Endodermal cell (in vitro differentiated cells): ENCODE measurements at regions not wholly inside any gene's neighbourhood (a gene's known extent, or its start where the extent isn't known, plus 50 kb on each side); places are given as distances from the start of the nearest gene placed in this dataset.

Source experiments
- DNase-seq: peaks from one replicate; pipeline ENCODE4 v3.0.0-alpha.2; 2017
- H3K27ac ChIP-seq: 2 replicates; pipeline ENCODE4 v1.5.1; 2013; ENCODE audit warnings: mild to moderate bottlenecking, low read depth, low read length, moderate library complexity
- H3K27me3 ChIP-seq: 2 replicates; pipeline ENCODE4 v1.6.1; 2013; ENCODE audit warnings: mild to moderate bottlenecking, low read length, moderate library complexity; ENCODE audit not compliant: insufficient read depth, control insufficient read depth, poor library complexity, severe bottlenecking
- H3K36me3 ChIP-seq: 2 replicates; pipeline ENCODE4 v1.7.0; 2013; ENCODE audit warnings: mild to moderate bottlenecking, low read length, moderate library complexity; ENCODE audit not compliant: control insufficient read depth, insufficient read depth
- H3K4me1 ChIP-seq: one replicate; pipeline ENCODE4 v1.7.0; 2013; ENCODE audit warnings: low read length; ENCODE audit not compliant: control insufficient read depth, insufficient read depth
- H3K4me3 ChIP-seq: 2 replicates; pipeline ENCODE4 v1.5.1; 2013; ENCODE audit warnings: mild to moderate bottlenecking, low read length, moderate library complexity
- H3K9ac ChIP-seq: 2 replicates; pipeline ENCODE4 v1.6.1; 2013; ENCODE audit warnings: mild to moderate bottlenecking, low read length, moderate library complexity; ENCODE audit not compliant: poor library complexity, severe bottlenecking; ENCODE audit errors: extremely low read depth
- H3K9me3 ChIP-seq: 2 replicates; pipeline ENCODE4 v1.6.1; 2013; ENCODE audit warnings: mild to moderate bottlenecking, low read length, moderate library complexity; ENCODE audit not compliant: control insufficient read depth
- H3K27ac Mint-ChIP-seq: 2 replicates; pipeline ENCODE4 v1.8.0; 2020; ENCODE audit warnings: mixed read lengths
- H3K27me3 Mint-ChIP-seq: 2 replicates; pipeline ENCODE4 v1.8.0; 2021; ENCODE audit warnings: mild to moderate bottlenecking, mixed read lengths; ENCODE audit not compliant: insufficient read depth
- H3K36me3 Mint-ChIP-seq: 2 replicates; pipeline ENCODE4 v1.8.0; 2020; ENCODE audit warnings: low read depth, mixed read lengths
- H3K4me1 Mint-ChIP-seq: 2 replicates; pipeline ENCODE4 v1.8.0; 2020; ENCODE audit warnings: mixed read lengths
- H3K4me3 Mint-ChIP-seq: 2 replicates; pipeline ENCODE4 v1.8.0; 2020; ENCODE audit warnings: mild to moderate bottlenecking, moderate library complexity, mixed read lengths
- H3K9me3 Mint-ChIP-seq: 2 replicates; pipeline ENCODE4 v1.8.0; 2020; ENCODE audit warnings: mild to moderate bottlenecking, mixed read lengths
- CTCF ChIP-seq: fragments of 200-600 bp; sonication (generic); conservative IDR thresholded peaks from 2 replicates; pipeline ENCODE4 v1.5.0; 2021; ENCODE audit warnings: antibody characterized with exemption, mild to moderate bottlenecking
- WGBS, 2 experiments: methylation state at CpG; one replicate each; pipeline versions ENCODE4 v1.1.5 to v1.1.7; 2013; ENCODE audit warnings: missing lambda C conversion rate in 2 of 2, mixed read lengths in 1 of 2; ENCODE audit not compliant: insufficient coverage in 1 of 2, insufficient read length in 1 of 2; 5-methylcytosine and 5-hydroxymethylcytosine counted together

GRCh38 chr22:27116312-27117086, 459.1 kb downstream of the MIAT start:
- no peak overlapping the region for H3K9ac ChIP-seq
- H3K27ac ChIP-seq: no peak overlapping the region
- peaks cover 3% of the 10 kb centered on the region for H3K4me1 Mint-ChIP-seq
- no peak overlapping the region for H3K27ac Mint-ChIP-seq
- no peak for DNase-seq
- H3K27me3 Mint-ChIP-seq: peaks cover 29% of the 10 kb centered on the region
- no peaks in the 10 kb centered on the region for H3K9me3 ChIP-seq
- H3K36me3 ChIP-seq: no peaks in the 10 kb centered on the region
- no peak overlapping the region for H3K4me3 Mint-ChIP-seq
- no peaks in the 10 kb centered on the region for H3K4me1 ChIP-seq
- no peaks in the 10 kb centered on the region for H3K36me3 Mint-ChIP-seq
- no peaks in the 10 kb centered on the region for H3K27me3 ChIP-seq
- TF ChIP-seq CTCF: no peak
- no peaks in the 10 kb centered on the region for H3K9me3 Mint-ChIP-seq
- H3K4me3 ChIP-seq: no peak overlapping the region
- 91 to 100% methylated on average over 1 to 2 of the region's 2 CpGs for WGBS, 2 experiments

GRCh38 chr22:27120036-27120435, 462.6 kb downstream of the MIAT start:
- DNase-seq: no peak
- no peaks in the 10 kb centered on the region for H3K27me3 ChIP-seq
- Mint-ChIP-seq H3K27ac (no peak overlapping the region), H3K4me3 (no peak overlapping the region), H3K36me3 (no peaks in the 10 kb centered on the region), H3K27me3 (peaks cover 20% of the 10 kb centered on the region), H3K4me1 (no peaks in the 10 kb centered on the region), H3K9me3 (no peaks in the 10 kb centered on the region)
- no peak overlapping the region for H3K4me3 ChIP-seq
- H3K4me1 ChIP-seq: no peaks in the 10 kb centered on the region
- no peaks in the 10 kb centered on the region for H3K36me3 ChIP-seq
- no peaks in the 10 kb centered on the region for H3K9me3 ChIP-seq
- TF ChIP-seq CTCF: no peak
- H3K27ac ChIP-seq: no peak overlapping the region
- no peak overlapping the region for H3K9ac ChIP-seq

GRCh38 chr22:27122574-27122973, 465.2 kb downstream of the MIAT start:
- peaks cover 36% of the 10 kb centered on the region for H3K27me3 Mint-ChIP-seq
- no peaks in the 10 kb centered on the region for H3K4me1 Mint-ChIP-seq
- H3K27ac ChIP-seq: no peak overlapping the region
- no peak for TF ChIP-seq CTCF
- no peaks in the 10 kb centered on the region for H3K36me3 ChIP-seq
- H3K27me3 ChIP-seq: peaks cover 8% of the 10 kb centered on the region
- no peaks in the 10 kb centered on the region for H3K36me3 Mint-ChIP-seq
- no peak for DNase-seq
- no peaks in the 10 kb centered on the region for H3K9me3 Mint-ChIP-seq
- no peak overlapping the region for H3K9ac ChIP-seq
- no peaks in the 10 kb centered on the region for H3K9me3 ChIP-seq
- no peaks in the 10 kb centered on the region for H3K4me1 ChIP-seq
- H3K4me3 Mint-ChIP-seq: no peak overlapping the region
- WGBS, 2 experiments: 95% methylated on average over 7 to 11 of the region's 11 CpGs
- H3K27ac Mint-ChIP-seq: no peak overlapping the region
- H3K4me3 ChIP-seq: no peak overlapping the region
